GM06990 (cell line): ENCODE measurements at regions not wholly inside any gene's neighbourhood (a gene's known extent, or its start where the extent isn't known, plus 50 kb on each side); places are given as distances from the start of the nearest gene placed in this dataset.
A peak's percentile ranks its signal among the peaks of the same experiment; 100 is the strongest.

Experiments
- DNase-seq: peaks from one replicate; pipeline ENCODE4 v3.0.0-alpha.2; 2011; ENCODE audit not compliant: insufficient read length; ENCODE audit errors: extremely low read depth
- H3K27me3 ChIP-seq: replicated peaks from 2 replicates; pipeline ENCODE4 v1.6.0; 2011; ENCODE audit warnings: low read length; ENCODE audit not compliant: control insufficient read depth, insufficient read depth
- H3K36me3 ChIP-seq: 2 replicates; pipeline ENCODE4 v1.5.1; 2011; ENCODE audit warnings: low read length; ENCODE audit not compliant: control insufficient read depth, insufficient read depth
- H3K4me3 ChIP-seq: replicated peaks from 2 replicates; pipeline ENCODE4 v1.5.1; 2011; ENCODE audit warnings: low read depth, mild to moderate bottlenecking, control low read depth, low read length
- TF ChIP-seq, protein P1 (sequence below): IDR thresholded peaks from 2 replicates; pipeline ENCODE4 v1.5.1; 2011; ENCODE audit warnings: low read length, control low read depth, mild to moderate bottlenecking, inconsistent platforms; ENCODE audit not compliant: insufficient read depth, poor library complexity, severe bottlenecking

DNA sequence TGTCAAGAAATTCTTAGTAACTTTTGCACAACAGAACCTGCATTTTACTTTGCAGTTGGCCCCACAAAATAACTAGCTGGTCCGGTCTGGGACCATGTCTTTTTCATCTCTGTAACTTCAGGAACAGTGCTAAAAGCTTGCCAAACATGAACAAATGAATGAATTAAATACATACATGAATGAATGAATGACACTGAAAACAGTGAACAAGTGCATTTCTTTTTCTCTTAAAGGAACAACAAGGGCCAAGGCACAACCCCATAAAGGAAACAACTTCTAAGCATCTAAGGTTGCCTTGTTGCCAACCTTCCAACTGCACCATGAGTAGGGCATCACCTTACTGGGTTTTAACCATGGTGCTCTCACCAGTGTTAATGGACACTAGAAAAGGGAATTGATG is 534.4 kb upstream of the PKN2 start:
- TF ChIP-seq, protein P1, sequence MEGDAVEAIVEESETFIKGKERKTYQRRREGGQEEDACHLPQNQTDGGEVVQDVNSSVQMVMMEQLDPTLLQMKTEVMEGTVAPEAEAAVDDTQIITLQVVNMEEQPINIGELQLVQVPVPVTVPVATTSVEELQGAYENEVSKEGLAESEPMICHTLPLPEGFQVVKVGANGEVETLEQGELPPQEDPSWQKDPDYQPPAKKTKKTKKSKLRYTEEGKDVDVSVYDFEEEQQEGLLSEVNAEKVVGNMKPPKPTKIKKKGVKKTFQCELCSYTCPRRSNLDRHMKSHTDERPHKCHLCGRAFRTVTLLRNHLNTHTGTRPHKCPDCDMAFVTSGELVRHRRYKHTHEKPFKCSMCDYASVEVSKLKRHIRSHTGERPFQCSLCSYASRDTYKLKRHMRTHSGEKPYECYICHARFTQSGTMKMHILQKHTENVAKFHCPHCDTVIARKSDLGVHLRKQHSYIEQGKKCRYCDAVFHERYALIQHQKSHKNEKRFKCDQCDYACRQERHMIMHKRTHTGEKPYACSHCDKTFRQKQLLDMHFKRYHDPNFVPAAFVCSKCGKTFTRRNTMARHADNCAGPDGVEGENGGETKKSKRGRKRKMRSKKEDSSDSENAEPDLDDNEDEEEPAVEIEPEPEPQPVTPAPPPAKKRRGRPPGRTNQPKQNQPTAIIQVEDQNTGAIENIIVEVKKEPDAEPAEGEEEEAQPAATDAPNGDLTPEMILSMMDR: no peak
- no peak for DNase-seq
- Histone ChIP-seq H3K27me3 (no peaks in the 10 kb centered on the region), H3K36me3 (no peaks in the 10 kb centered on the region), H3K4me3 (no peak overlapping the region)

DNA sequence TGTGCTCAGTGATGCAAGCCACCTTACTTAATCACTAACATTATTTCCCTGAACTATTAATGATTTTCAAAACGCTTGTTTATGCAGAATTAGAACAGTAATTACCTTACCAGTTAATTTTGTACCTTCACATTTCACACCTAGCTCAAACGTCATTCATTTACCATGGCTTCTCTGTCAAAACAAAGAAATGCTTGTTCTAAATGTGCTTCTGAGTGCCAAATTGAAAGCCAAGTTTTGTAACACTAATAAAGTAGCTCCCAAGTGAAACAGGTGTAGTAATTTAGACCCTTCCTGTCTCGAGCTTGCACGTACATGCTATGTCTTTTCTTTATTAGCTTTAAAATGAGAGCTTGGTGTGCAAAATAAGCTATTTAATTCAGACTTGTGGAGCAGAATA is 533.7 kb upstream of the PKN2 start:
- TF ChIP-seq, protein P1: no peak
- DNase-seq: peak; percentile 3
- no peak overlapping the region for H3K4me3 ChIP-seq
- H3K36me3 ChIP-seq: no peaks in the 10 kb centered on the region
- H3K27me3 ChIP-seq: no peaks in the 10 kb centered on the region

DNA sequence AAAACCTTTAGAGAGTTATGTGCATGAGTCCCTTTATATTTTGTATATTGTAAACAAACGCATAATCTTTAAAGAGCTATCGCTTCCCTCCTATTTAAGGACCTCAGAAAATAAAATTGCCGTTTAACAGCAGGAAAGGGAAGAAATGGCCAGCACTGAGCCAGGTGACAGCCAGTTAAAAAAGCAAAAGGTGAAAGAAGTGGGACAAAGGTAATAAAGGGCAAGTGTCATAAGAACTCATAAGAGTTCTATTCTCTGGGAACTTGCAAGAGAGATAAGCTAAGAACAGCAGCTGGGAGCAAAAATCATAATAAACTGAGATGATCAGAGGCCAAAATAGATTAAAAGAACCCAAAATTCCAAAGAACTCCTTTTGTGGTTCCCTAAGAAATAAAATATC is 520.9 kb upstream of the PKN2 start:
- TF ChIP-seq, protein P1: no peak
- DNase-seq: no peak
- Histone ChIP-seq H3K27me3 (no peaks in the 10 kb centered on the region; the same call in 1 of the 2 replicates), H3K36me3 (no peaks in the 10 kb centered on the region), H3K4me3 (no peak overlapping the region)

DNA sequence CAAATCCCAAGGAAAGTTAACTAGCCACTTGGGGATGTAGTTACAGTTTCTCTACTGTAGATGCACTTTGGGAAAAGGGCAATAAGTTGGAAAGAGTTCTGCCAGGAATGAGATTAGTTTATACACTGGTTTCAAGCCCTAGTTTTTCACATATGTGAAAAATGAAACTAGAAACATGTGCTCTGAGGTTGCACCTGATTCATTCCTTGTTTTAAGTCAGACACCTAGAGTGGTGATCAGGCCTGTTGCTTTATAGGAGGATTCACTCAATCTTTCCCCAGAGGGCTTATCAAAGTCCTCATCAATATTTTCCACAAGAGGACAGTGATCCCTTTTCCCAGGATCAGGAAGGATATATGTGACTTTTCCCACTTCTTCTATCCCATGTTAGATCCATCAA is 515.9 kb upstream of the PKN2 start:
- no peak for DNase-seq
- Histone ChIP-seq H3K27me3 (no peaks in the 10 kb centered on the region; the same call in 1 of the 2 replicates), H3K36me3 (no peaks in the 10 kb centered on the region), H3K4me3 (no peak overlapping the region)
- TF ChIP-seq, protein P1: no peak

DNA sequence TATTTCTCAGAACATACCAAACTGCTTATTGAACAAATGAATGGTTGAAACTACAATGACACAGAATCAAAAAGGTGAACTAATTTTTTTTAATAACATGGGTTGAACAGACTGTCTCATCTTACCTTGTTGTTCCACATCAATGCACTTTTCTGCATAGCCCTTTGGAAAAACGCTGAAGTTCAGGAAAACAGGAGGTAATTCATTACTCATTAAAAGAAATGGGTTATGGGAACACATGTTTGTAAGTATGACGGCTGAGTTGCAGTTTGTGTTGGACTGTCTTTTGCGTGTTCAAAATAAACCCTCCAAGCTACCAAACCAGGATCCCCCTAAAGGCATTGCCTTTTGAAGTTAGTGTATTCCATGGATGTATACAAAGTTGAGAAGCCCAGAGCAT is 514.9 kb upstream of the PKN2 start:
- no peak for DNase-seq
- no peaks in the 10 kb centered on the region for H3K36me3 ChIP-seq
- TF ChIP-seq, protein P1: no peak
- H3K4me3 ChIP-seq: no peak overlapping the region
- no peaks in the 10 kb centered on the region; the same call in 1 of the 2 replicates for H3K27me3 ChIP-seq

DNA sequence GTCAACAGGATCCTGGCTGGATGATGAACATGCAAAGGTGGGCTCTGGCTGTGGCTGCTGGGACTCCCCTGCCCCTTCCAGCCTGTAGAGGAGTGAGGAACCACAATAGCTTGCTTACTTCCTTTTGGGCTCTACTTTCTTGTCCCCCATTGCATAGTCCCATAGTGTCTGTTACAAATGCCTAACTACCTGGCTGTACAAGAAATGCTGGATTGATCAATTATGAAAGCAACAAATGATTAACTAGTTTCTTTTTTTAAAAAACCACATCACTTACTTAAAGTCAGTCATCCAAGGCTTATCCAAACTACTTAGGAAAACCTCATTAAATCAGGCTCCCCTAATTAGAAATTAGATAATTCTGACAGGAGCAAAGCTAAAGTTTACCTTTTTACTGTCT is 514.1 kb upstream of the PKN2 start:
- Histone ChIP-seq H3K4me3 (no peak overlapping the region), H3K27me3 (no peaks in the 10 kb centered on the region; the same call in 1 of the 2 replicates), H3K36me3 (no peaks in the 10 kb centered on the region)
- TF ChIP-seq, protein P1: no peak
- no peak for DNase-seq
